KOPT-K1 (cell line): ENCODE measurements at regions not wholly inside any gene's neighbourhood (a gene's known extent, or its start where the extent isn't known, plus 50 kb on each side); places are given as distances from the start of the nearest gene placed in this dataset.
A peak's percentile ranks its signal among the peaks of the same experiment; 100 is the strongest.

Experiments
- H3K27ac ChIP-seq: fragments of 200-600 bp; sonication (generic); 2 replicates; pipeline ENCODE4 v1.5.1; 2016; ENCODE audit warnings: antibody characterized with exemption, mild to moderate bottlenecking, low read depth, low read length; ENCODE audit not compliant: poor library complexity, severe bottlenecking
- H3K36me3 ChIP-seq: fragments of 200-600 bp; sonication (generic); 2 replicates; pipeline ENCODE4 v1.5.1; 2017; ENCODE audit warnings: antibody characterized with exemption, mild to moderate bottlenecking, low read length, moderate library complexity; ENCODE audit not compliant: insufficient read depth
- H3K9me3 ChIP-seq: fragments of 200-600 bp; sonication (generic); 2 replicates; pipeline ENCODE4 v1.5.1; 2017; ENCODE audit warnings: antibody characterized with exemption, low read length, mild to moderate bottlenecking; ENCODE audit not compliant: insufficient read depth, poor library complexity, severe bottlenecking

GRCh38 chr13:44184740-44185139 lies 188.9 kb upstream of the SERP2 start:
- Histone ChIP-seq H3K36me3 (no peaks in the 10 kb centered on the region), H3K9me3 (no peaks in the 10 kb centered on the region), H3K27ac (no peak overlapping the region)

- no peak overlapping the region for H3K27ac ChIP-seq
- no peaks in the 10 kb centered on the region for H3K9me3 ChIP-seq
- H3K36me3 ChIP-seq: no peaks in the 10 kb centered on the region
Measured at GRCh38 chr13:44188257-44188656, 185.4 kb upstream of the SERP2 start.

- no peaks in the 10 kb centered on the region for H3K9me3 ChIP-seq
- H3K36me3 ChIP-seq: no peaks in the 10 kb centered on the region
- no peak overlapping the region for H3K27ac ChIP-seq
Measured at GRCh38 chr13:44189085-44189484, 184.5 kb upstream of the SERP2 start.

- Histone ChIP-seq H3K9me3 (no peaks in the 10 kb centered on the region), H3K36me3 (no peaks in the 10 kb centered on the region), H3K27ac (no peak overlapping the region)
Measured at GRCh38 chr13:44191103-44191502, 182.5 kb upstream of the SERP2 start.

- Histone ChIP-seq H3K36me3 (no peaks in the 10 kb centered on the region), H3K9me3 (no peaks in the 10 kb centered on the region), H3K27ac (no peak overlapping the region)
Measured at GRCh38 chr13:44191504-44192171, 182.0 kb upstream of the SERP2 start.

GRCh38 chr13:44193731-44194130 lies 179.9 kb upstream of the SERP2 start:
- Histone ChIP-seq H3K36me3 (no peaks in the 10 kb centered on the region), H3K27ac (no peak overlapping the region), H3K9me3 (no peaks in the 10 kb centered on the region)

GRCh38 chr13:44195245-44195644 lies 178.4 kb upstream of the SERP2 start:
- H3K9me3 ChIP-seq: no peaks in the 10 kb centered on the region

GRCh38 chr13:44196196-44196751 lies 177.3 kb upstream of the SERP2 start:
- Histone ChIP-seq H3K9me3 (no peaks in the 10 kb centered on the region), H3K36me3 (no peaks in the 10 kb centered on the region), H3K27ac (peak overlapping the region; percentile 34)

More at GRCh38 chr13:44195245-44195644, 178.4 kb upstream of the SERP2 start:
- Histone ChIP-seq H3K36me3 (no peaks in the 10 kb centered on the region), H3K27ac (no peak overlapping the region)

- Histone ChIP-seq H3K36me3 (no peaks in the 10 kb centered on the region), H3K27ac (no peak overlapping the region), H3K9me3 (no peaks in the 10 kb centered on the region)
Measured at GRCh38 chr13:44197791-44198770, 175.5 kb upstream of the SERP2 start.

- H3K36me3 ChIP-seq: no peaks in the 10 kb centered on the region
- no peaks in the 10 kb centered on the region for H3K9me3 ChIP-seq
- H3K27ac ChIP-seq: no peak overlapping the region
Measured at GRCh38 chr13:44198826-44199225, 174.8 kb upstream of the SERP2 start.

- Histone ChIP-seq H3K9me3 (no peaks in the 10 kb centered on the region), H3K27ac (no peak overlapping the region), H3K36me3 (no peaks in the 10 kb centered on the region)
Measured at GRCh38 chr13:44199627-44200207, 173.9 kb upstream of the SERP2 start.

GRCh38 chr13:44206434-44206833 lies 167.2 kb upstream of the SERP2 start:
- Histone ChIP-seq H3K36me3 (no peaks in the 10 kb centered on the region), H3K9me3 (peaks cover 13% of the 10 kb centered on the region), H3K27ac (no peak overlapping the region)

- Histone ChIP-seq H3K36me3 (no peaks in the 10 kb centered on the region), H3K9me3 (peaks cover 13% of the 10 kb centered on the region), H3K27ac (no peak overlapping the region)
Measured at GRCh38 chr13:44207476-44207875, 166.1 kb upstream of the SERP2 start.

- Histone ChIP-seq H3K36me3 (no peaks in the 10 kb centered on the region), H3K9me3 (peaks cover 13% of the 10 kb centered on the region), H3K27ac (no peak overlapping the region)
Measured at GRCh38 chr13:44210525-44210924, 163.1 kb upstream of the SERP2 start.

GRCh38 chr13:44211286-44211685 lies 162.3 kb upstream of the SERP2 start:
- no peak overlapping the region for H3K27ac ChIP-seq

More at GRCh38 chr13:44211286-44211685, 162.3 kb upstream of the SERP2 start:
- Histone ChIP-seq H3K9me3 (peaks cover 6% of the 10 kb centered on the region), H3K36me3 (no peaks in the 10 kb centered on the region)
